ENCODE measurements at regions not wholly inside any gene's neighbourhood (a gene's known extent, or its start where the extent isn't known, plus 50 kb on each side); places are given as distances from the start of the nearest gene placed in this dataset.

DNA sequence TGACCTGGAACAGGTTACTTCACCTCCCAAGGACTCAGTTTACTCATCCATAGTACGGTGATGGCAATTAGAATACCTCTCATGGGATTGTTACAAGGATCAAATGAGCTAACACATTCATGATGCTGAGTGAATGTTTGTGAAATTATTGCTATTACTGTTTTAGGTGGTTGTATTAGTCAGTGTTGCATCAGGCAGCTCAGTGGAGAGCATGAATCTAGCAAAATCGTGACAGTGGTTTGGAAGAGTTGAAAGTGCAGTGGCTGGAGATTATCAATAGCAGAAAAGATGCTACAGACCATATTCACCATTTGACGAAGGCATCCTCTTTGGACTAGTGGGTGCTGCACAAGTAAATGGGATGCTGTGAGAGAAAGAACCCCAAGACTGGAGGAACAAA is 50.4 kb upstream of the CTNNBL1 start:
- no peak for DNase-seq

DNA sequence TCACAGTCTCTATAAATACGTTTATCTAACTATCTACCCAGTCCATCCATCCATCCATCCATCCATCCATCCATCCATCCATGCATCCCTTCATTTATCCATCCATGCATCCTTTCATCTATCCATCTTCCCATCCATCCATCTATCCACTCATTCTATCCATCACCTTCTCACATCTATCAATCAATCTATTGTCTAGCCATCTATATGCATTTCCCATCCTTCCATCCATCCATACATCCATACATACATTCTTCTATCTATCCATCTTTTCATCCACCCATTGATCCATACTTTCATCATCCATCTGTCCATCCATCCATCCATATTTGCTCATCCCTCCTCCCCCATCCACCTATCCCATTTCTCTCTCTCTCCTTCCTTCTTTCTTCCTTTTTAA is 51.6 kb upstream of the CTNNBL1 start:
- DNase-seq: no peak

DNA sequence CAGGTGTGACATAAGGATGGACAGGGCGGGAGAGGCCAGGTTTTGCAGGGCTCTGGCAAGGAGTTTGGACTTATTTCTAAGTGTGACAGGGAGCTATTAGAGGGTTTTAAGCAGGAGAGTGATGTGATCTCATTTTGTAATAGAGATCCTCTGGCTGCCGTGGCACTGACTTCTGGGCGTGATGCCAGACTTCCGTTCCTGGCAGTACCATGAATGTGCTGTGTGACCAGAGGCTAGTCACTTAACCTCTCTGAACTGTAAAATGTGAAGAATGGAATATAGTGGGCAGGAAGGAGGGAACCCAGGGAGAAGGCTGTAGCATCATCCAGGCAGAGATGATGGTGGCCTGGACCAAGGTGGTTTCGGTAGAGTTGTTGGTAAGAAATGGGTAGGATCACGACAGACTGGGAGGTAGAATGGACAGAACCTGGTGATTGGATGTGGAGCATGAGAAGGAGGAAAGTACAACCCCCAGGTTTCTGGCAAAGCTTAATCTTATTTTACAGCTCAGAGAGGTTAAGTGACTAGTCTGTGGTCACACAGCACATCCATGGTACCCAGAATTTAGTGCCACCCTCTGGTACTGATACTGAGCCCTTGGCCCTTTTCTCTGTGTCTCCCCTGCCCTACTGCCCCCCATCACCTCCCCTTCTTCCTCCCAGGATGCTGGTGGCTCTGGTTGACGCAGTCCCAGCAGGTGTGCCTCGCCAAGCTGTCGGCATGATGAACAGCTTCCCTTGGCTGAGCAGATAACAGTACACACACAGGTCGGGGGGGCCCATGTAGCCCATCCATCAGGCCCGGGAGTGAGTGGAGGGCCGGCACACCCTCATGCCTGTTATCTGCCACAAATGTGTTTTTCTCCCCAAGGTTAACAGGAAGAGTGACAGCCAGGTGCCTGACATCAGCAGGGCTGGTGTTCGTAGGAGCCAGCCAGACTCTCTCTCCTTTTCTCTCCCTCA is 52.9 kb upstream of the CTNNBL1 start:
- peak; percentile 17 to 35 for DNase-seq

DNA sequence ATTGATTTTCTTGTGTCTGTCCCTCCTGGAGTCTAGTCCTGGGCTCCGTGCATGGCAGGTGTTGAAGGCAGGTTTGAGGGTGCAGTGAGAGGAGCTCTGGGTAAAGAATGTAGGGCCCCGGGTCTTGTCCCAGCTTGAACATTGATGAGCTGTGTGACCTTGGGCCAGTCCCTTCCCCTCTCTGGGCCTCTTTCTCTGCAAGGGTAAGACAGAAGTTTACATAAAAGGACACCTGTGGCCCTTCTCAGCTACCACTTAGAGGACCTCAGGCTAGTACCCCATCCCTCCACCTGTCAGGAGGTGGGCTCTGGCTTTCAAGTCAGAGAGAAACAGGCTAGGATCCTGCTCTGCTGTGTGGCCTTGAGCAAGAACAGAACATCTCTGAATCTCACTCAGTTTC is 55.3 kb upstream of the CTNNBL1 start:
- no peak for DNase-seq

DNA sequence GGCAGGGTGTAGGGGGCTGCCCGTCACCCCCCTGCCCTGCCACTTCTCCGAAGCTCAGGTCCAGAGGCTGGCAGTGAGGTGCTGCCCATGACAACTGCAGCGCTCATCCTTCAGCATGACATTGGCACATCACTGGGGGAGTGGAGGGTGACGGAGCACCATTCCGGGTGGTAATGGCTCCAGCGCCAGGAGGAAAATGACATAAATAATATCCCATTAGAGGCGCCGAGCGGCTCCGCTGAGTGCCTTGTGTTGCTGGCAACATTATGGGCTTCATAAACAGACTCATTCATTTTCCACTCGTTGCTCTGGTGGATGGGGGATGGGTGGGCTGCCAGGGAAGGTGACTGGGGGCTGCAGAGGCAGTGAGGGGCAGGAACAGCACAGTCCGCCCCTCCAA is 56.9 kb upstream of the CTNNBL1 start:
- no peak for DNase-seq

DNA sequence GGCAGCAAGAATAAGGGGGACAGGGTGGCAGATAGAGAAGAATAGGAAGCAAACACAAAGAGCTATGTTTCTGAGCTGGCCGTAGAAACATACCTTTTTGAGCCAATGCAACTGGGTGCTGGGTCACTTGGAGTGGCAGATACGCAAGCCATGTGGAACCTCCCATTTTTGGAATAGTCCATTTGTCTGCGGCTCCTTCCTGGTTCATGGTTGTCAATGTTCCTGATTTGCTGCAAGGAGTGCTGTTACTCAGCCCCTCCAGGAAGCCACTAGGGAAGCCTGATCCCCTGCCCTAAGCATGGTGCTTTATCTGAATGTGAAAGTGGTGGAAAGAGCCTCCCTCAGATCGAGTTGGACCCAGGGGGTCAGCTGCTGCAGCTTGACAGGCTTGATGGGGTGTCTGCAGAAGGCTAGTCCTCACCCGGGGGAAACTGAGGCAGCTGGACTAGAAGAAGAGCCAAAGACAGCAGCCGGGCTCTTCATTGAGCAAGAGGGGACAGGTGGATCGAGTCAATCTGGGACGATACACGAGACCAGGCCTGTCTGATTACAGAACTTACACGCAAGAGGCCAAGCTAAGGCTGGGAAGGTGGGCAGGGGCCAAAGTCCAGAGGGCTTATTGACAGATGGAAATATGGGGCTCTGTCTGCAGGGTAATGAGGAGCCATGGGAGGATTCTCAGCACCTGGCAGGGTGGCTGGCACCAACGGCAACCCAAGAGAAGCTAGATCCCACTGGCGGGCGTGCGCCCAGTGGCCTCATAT is 57.4 kb upstream of the CTNNBL1 start:
- DNase-seq: no peak

DNA sequence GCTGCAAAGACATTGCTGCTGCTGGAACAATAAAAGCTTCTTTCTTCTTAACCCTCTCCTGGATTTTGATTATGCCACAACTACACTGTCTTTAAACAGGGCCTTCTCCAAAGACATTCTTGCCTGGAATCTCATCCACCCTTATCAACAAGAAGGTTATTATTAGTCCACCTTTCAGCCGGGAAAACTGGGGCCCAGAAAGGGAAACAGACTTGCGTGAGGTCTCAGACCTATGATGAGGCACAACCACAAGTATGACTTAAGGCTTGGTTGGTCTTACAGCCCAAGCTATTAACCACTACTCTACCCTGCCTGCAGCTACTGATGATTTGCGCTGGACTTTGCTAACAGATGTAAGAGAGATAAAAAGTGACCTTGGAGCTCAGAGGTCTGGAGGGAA is 62.8 kb upstream of the CTNNBL1 start:
- no peak for DNase-seq

DNA sequence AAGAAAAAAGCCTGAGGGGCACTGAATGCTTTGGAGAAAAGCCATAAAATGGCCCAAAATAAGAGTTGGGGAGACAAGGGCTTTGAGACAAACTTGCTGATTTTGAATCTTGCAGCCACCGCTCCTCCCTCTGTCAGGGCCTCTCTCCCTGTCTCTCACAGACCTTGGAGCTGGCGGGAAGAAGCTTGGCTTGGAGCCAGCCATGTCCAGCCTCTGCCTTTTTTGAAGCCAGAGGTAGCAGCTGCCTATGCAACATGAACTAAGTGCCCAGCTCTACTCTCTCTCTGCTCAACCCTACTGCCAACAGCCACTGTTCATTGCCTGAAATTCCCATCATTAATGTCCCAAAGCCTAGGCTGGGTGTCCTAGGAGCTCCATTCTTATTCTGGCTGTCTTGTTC is 63.7 kb upstream of the CTNNBL1 start:
- no peak for DNase-seq

DNA sequence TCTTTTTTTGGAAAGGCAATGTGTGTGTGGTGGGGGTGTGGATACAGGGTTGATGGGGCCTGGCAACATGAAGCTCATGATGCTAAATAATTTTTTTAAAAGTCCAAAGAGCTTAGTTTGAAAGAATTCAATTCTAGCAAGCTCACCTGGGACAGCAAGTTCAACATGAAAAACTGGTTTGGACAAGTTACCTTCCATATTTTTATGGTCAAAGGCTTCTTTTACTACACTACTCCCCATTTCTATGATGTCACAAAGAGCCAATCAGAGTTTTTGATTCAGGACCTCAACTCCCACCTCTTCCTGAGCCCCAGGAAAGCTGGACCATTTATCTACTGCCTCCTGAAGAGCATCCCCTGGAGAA is 66.1 kb upstream of the CTNNBL1 start:
- no peak for DNase-seq

DNA sequence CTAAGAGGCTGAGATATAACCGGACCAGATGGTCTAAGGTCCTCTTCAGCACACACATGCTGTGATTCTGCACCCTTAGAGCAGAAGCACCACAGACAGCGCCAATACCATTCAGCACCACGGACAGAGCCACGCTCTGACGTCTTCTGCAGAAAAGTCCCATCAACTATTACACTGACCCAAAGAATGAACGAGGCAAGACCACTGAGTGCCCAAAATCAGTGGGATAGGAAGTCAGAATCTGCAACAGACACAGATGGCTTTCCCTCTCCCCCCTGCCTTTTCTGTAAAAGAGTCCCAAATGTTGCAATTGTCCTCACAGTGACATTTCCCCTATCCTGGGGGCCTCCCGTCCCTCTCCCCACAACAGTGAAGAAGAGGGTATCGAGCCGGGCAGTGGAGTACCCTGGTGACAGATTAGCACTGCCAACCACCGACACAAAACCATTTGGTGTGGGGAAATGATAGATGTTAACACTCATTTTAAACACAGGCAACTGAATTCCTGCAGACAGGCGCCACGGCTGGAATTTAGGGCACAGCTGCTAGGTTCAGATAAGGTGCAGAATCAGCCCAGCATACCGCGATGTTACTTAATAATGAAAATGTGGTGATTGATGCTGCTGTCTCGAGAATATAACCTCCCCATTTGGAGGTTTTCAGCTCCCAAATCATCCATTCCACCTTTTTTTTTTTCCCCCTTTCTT is 66.6 kb upstream of the CTNNBL1 start:
- no peak for DNase-seq

DNA sequence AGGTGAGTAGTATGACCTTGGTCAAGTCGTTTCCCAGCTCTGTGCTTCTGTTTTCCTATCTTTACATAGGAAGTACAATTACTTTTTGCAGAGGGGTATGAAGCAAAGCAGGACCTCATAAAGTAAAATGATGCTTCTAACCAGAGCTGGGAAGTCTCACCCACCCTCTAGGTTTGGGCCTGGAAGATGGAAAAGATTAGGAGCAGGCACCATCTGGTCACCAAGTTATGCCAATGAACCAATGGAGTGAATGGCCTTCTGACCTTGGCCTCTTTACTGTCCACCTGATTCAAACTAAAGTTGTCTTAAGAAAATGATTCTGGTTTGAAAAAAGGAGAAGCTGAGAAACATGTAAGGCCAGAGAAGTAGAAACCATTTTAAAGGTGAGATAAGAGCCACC is 68.9 kb upstream of the CTNNBL1 start:
- no peak for DNase-seq

DNA sequence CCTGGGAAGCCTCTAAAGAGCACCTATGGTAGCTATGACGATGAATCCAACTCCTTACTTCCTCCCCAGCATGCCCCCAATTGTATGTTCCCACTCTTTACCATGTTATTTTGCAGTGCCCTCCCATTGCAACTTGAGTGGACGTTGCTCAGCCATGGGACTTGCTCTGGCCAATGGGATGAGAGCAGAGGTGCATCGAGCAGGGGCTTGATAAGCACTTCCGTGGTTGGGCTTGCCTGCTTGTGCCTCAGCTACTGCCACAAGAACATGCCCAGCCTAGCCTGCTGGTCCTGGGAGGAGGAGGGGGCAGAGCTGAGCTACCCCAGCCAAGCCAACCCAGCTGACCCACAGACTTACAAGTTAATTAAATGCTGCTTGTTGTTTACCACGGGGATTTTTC is 71.1 kb upstream of the CTNNBL1 start:
- no peak for DNase-seq

DNA sequence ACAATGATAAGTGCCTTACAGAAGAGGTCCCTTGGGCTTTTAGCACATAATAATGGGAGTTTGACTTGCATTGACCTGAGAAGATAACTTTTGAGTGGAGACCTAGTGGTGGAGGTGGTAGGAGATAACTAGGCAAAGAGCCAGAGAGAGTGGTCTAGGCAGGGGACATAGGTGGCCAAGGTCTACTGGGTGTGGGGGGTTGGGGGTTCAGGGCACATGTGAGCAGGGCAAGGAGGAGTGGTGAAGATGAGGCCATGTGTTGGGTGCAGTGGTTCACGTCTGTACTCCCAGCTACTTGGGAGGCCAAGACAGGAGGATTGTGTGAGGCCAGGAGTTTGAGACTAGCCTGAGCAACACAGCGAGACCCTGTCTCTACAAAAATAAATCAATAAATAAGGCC is 74.3 kb upstream of the CTNNBL1 start:
- no peak for DNase-seq

DNA sequence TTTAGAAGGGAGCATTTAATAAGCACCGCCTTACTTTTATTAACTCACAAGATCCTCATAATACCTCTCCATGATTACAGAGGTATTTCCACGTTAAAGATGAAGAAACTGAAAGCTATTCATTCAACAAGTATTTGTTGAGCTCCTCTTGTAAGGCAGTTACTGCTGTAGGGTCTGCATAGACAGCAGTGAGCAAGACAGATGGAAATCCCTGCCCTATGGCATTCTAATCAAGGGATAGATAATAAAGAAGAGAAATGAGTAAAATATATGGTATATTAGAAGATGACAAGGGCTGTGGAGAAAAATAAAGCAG is 77.8 kb upstream of the CTNNBL1 start:
- no peak for DNase-seq

DNA sequence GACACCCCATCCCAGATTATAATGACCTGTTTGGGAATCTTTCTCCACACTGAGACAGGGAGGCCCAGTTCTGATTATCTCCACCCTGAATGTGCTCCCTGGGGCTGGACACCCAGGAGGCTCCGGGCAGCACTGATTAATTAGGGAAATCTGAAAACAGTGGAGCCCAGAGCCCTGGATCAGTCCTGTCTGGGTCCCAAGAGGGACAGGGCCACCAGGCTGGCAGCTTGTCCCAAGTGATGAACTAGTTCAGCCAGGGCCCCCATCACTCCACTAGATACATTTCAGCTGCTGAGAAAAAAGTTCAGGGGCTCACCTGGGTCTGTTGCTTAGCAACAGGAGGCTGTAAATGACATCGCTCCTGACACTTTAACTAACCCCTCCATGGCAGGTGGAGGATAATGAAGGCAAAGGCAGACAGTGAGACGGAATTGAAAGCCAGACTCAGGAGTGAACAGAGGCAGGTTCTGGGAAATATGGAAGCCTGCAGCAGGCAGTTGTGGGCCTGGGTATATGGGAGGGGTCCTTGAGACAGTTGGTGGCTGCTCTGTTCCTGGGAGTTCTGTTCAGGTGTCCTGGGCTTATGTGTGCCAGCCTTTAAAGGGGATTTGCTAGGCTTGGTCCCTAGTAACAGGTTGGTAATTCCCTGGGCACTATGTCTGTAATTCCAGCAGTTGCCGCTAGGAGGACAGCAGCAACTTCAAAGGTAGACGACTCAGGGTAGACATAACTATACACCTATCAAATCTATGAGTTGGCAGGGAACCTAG is 78.3 kb upstream of the CTNNBL1 start:
- DNase-seq: peak; percentile 12 to 31

DNA sequence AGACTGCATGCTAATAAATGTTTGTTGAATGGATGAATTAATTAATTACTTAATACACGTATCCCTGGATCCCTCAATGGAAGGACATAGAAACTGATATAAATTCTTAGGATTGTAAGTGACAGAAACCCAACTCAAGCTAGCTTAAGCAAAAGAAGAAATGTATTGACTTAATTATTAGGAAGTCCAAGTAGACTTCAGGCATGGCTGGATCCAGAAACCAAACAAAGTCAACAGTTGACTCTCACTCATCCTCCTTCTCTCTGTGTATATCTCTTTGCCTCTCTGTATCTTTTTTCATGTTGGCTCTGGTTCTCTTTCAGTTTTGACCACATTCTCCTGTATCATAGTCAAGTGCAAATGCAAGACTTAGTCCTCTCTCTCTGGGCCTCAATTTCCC is 82.0 kb upstream of the CTNNBL1 start:
- DNase-seq: no peak

DNA sequence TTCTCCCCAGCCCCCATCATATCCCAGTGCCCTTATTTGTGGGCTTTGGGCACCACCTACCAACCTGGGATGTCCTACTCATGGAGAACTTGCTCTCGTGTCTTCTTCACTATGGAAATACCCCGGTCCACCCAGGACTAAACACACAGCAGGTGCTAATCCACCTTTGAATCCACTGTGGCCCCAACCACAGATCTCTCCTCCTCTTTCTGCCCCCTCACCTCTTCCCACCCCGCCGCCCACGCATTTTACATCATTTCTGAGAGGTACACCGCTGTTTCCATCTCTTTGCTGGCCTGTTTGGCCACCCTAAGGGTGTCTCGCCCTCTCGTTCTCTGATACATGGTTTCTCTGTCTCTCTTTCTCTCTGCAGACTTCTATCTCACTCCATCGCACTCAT is 82.5 kb upstream of the CTNNBL1 start:
- no peak for DNase-seq

DNA sequence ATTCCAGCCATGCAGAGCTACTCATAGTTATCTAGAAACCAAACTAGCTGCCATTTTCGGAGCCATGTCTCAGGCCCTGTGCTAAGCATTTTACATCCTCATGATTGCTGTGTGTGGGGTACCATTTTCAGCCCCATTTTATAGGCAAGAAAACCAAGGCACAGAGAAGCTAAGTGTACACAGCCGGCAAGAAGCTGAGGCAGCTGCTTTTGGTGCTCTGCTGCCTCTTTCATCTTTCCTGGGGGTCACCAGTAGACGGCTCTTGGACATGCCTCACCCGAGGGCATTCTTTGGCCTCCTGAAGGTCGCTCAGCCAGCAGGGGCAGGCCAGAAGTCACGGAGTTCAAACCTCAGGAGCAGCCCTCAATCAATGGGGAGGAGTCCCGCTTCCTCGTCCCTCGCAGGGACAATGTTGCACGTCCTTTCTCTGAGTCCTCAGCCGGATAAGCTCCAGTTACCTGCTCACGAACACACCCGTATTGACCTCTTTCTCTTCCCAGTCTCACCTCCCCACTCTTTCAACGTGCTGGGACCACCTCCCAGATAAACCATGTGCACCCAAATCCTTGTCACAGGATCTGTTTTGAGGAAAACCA is 82.6 kb upstream of the BLCAP start:
- no peak for DNase-seq

DNA sequence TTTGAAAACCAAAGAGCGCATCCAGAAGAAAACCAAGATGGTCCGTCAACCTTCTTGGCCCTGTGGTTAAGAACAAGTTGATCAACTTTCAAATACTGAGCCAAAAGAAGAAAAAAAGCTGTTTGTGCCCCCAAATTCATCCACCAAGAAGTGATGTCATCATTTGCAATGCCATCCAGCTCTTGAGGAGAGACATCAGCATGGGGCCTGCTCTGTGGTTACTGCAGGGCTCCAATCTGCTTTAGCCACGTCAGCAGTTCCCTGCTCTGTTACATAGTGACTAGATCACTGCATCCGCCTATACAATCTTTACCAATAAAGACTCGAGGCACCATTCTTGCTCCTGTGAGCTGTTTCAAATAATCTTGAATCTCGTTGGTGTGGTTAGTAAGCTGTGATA is 75.0 kb upstream of the BLCAP start:
- DNase-seq: no peak

DNA sequence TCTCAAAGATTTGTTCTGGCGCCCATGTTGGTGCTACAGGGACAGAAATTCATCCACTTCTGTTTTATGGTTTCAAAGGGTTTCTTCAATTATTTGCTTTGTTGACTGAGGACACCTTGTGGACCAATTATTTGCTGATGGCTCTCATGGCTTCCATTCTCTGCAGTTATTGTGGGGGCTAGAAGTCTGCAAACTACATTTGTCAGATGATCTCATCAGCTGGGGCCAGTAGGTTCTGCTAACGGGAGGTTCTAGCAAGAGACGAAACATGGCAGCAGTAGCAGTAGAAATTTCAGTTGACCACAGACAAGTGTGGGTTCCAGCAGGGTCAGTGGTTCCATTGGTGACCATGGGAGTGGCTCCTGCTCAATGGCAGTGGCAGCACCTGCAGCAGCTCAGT is 72.8 kb upstream of the BLCAP start:
- DNase-seq: no peak

DNA sequence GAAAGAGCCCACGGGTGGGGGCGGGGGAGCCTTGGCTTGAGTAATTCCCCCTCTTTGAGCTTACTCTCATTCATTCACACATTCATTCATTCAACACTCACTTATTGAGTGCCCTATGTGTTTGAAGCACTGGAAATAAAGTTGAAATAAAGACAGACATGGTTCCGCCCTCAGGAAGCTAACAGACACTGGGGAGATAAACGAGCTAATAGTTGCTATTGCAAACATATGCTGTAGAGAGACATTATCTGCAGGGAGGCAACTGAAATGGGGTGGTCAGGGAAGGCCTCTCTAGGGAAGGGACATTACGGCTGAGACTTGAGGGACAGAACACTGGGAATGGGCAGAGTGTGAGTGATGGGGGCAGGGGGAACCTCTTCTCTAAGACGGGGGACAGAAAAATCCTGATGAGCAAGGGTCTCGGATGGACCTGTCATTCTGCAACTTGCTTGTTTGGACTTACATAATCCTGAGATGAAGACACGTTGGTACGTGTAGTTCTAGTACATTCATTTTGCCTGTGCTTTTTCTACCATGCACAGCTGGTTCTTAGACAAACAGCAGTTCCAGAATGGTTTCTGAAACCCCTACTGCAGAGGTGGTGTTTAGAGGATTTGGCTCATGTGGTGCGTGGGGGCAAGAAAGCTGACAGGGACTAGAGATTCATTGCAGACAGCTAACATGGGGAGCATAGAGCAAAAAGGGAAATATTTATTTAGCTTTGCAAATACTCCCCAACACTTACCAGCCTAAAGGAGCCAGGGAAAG is 71.1 kb upstream of the BLCAP start:
- no peak for DNase-seq

DNA sequence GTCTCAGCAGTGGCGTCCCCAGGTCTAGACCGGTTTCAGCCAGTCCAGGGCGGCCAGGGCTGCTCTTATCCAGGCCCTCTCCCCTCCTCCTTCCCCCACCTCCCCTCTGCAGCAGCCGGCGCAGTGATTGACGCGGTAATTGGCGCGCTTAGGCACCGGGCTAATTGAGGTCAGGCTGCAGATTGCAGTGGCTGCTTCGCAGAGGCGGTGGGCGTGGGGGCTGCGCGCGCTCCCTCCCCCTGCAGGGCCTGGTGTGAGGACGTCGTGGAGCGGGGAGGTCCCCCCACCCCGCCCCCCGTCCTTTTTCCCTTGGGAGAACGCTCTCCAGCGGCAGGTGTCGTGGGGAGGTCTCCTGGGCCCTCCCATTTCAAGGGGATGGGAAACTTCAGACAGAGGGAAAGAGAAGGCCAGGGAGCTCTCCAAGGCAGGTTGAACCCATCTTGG is 70.4 kb upstream of the BLCAP start:
- peak; percentile 36 to 55 for DNase-seq

All from NCI-H2081 (cell line).